ENCODE measurements at regions not wholly inside any gene's neighbourhood (a gene's known extent, or its start where the extent isn't known, plus 50 kb on each side); places are given as distances from the start of the nearest gene placed in this dataset.
"Not testable (repeated sequence)": the region's sequence is repeated elsewhere in the genome, so short reads cannot be mapped to it uniquely, and the experiment has no call there.

DNA sequence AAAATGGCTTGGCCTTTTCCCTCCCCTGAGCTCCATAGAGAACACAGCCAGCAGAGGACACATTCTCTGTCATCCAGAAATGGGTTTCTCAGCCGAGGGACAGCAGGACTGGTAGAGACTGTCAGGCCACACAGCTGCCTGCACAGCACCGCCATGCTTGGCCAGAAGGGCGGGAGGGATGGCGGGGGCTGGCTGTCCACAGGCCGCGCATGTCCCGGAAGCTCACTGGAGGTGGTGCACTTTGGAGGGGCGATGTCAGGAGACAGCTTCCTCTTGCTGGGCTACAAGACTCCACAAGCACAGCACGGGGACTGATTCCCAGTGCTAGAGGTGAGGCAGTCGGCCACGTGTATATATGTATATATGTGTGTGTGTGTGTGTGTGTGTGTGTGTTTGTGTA lies 125.3 kb downstream of the GOLGA6L4 start:
- not testable (repeated sequence) for DNase-seq (ENCODE audit: low read depth)

DNA sequence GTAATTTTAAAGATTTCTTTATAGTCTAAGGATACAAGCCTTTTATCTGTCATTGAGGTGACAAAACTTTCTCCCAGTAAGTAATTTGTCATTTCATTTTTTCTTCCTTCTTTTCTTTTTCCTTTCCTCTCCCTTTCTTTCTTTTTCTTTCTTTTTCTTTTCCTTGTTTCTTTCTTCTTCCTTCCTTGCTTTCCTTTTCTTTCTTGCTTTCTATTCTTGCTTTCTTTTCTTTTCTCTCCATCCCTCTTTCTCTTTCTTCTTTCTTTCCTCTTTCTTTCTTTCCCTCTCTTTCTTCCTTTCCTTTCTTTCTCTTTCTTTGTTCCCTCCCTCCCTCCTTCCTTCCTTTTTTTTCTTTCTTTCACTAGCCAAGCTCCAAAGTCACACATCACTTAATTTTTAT lies 148.8 kb downstream of the GOLGA6L4 start:
- not testable (repeated sequence) for DNase-seq (ENCODE audit: low read depth)

DNA sequence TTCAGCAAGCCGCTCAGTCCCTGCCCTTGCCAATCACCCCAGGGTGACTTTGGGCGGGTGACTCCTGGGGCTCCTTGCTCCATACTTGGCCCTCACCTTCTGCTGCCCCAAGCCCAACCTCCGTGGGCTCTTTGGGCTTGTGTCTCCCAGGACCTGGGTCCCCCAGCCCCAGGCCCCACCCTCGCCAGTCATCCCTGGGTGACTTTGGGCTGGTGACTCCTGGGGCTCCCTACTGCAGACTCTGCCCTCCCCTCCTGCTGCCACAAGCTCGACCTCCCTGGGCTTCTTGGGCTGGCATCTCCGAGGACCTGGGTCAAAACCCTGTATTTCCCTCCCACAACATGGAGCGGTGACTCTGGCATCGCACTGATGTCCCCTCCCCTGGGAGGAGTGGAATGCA lies 151.5 kb downstream of the GOLGA6L4 start:
- no peak for DNase-seq (ENCODE audit: low read depth)

DNA sequence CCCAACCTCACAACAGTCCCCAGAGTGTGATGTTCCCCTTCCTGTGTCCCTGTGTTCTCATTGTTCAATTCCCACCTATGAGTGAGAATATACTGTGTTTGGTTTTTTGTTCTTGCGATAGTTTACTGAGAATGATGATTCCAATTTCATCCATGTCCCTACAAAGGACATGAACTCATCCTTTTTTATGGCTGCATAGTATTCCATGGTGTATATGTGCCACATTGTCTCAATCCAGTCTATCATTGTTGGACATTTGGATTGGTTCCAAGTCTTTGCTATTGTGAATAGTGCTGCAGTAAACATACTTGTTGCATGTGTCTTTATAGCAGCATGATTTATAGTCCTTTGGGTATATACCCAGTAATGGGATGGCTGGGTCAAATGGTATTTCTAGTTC lies 152.6 kb downstream of the GOLGA6L4 start:
- not testable (repeated sequence) for DNase-seq (ENCODE audit: low read depth)

DNA sequence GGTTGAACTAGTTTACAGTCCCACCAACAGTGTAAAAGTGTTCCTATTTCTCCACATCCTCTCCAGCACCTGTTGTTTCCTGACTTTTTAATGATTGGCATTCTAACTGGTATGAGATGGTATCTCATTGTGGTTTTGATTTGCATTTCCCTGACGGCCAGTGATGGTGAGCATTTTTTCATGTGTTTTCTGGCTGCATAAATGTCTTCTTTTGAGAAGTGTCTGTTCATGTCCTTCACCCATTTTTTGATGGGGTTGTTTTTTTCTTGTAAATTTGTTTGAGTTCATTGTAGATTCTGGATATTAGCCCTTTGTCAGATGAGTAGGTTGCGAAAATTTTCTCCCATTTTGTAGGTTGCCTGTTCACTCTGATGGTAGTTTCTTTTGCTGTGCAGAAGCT lies 153.1 kb downstream of the GOLGA6L4 start:
- DNase-seq (ENCODE audit: low read depth): not testable (repeated sequence)

DNA sequence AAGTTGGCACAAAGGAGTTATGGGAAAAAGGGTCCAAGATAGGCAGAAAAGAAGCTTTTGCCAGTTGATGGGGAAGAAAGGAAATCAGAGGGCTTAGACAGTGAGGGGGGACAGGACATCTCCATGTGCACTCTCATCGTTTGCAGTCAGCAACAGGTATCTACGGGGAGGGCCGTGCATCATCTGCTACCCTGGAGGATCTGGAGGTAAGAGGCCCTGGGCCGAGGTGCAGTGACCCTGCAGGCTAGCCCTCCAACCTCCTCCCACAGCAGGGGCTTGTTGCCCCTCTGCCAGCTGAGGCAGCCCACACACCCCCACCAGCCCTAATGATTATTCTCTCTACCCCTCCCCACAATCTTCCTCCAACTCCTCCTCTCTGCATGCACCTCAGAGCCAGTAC lies 154.8 kb downstream of the GOLGA6L4 start:
- DNase-seq (ENCODE audit: low read depth): not testable (repeated sequence)

DNA sequence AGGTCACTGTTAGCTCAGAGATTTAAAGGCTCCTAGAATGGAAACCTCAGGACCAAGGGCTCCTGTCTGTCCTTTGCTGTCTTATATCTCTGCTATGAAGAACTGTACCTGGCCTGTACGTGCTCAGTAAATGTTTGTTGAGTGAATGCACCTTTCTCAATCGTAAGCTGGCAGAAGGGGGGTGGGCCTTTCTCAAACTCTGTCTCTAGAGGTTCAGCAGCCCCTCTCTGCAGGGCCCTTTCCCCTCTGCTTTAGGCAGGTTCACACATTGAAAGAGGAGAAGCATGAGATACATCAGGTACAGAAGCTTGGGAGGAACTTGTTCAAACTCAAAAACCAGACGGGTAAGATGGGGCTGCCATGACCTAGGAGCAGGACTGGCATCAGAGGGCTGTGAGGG lies 155.6 kb downstream of the GOLGA6L4 start:
- no peak for DNase-seq (ENCODE audit: low read depth)

DNA sequence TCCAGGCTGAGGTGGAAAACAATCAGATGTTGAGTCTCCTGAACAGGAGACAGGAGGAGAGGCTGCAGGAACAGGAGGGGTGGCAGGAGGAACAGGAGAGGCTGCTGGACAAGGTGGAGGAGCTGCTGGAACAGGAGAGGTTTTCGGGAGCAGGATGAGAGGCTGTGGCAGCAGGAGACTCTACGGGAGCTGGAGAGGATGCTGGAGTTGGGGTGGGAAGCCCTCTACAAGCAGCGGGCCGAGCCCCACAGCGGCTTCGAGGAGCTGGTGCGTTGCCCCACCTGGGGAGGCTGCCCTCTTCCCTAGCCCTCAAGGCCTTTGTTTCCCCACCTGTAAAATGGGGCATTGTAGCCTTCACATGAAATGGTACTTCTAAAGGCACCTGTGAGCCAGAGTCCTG lies 156.4 kb downstream of the GOLGA6L4 start:
- DNase-seq (ENCODE audit: low read depth): not testable (repeated sequence)

DNA sequence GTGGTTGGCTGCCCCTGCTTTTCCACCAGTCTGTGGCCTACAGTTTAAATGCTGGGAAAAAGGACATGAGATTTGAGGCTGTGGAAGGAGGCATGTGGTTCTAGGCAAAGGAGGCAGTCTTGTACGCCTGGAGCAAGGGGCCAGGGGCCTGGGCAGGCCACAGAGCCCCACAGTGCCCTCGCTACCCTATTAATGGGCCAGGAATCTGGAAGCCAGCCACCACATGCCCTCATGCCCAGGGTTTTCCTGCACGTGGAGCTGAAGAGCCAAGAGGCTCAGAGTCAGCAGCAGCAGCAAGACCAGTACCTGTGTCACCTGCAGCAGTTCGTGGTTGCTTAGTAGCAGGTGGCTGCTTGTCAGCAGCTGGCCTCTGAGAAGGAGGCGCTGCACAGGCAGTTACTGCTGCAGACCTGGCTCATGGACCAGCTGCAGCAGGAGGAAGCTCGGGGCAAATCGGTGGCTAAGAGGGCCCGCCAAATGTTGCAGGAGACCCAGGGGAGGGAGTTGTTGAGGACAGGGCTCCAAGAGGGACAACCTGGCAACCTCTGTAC lies 157.9 kb downstream of the GOLGA6L4 start:
- not testable (repeated sequence) for DNase-seq (ENCODE audit: low read depth)

DNA sequence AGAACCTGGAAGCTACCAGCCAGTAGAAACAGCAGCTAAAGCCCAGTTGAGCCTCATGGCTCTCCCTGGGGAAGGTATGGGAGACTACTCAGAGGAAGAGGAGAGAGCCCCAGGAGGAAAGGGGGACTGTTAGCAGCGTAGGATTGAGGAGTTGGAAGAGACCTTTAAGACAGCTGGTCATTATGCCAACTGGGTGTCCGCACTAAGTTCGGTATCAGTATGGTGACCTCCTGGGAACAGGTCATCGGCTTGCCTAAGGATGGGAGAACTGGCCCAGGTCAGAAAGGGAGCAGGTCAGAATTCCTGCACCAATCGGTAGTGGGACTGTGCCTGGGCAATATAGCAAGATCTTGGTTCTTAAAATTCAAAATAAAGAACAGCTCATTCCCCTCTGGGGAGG lies 158.4 kb downstream of the GOLGA6L4 start:
- not testable (repeated sequence) for DNase-seq (ENCODE audit: low read depth)

DNA sequence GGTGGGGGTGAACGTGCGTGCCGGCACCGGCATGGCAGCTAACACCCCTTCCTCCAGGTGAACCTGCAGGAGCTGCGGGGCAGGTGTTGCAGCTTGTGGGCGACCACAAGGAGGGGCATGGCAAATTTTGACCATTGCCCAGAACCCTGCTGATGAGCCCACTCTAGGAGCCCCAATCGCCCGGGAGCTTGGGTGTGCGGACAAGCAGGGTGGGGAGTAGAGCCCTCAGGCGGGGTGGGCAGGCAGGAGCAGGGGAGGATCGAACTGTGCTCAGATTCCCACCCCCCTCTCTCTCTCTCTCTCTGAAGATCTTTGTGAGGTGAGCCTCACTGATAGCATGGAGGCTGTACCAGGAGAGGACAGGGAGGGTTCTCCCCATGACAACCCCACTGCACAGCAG lies 159.8 kb downstream of the GOLGA6L4 start:
- not testable (repeated sequence) for DNase-seq (ENCODE audit: low read depth)

DNA sequence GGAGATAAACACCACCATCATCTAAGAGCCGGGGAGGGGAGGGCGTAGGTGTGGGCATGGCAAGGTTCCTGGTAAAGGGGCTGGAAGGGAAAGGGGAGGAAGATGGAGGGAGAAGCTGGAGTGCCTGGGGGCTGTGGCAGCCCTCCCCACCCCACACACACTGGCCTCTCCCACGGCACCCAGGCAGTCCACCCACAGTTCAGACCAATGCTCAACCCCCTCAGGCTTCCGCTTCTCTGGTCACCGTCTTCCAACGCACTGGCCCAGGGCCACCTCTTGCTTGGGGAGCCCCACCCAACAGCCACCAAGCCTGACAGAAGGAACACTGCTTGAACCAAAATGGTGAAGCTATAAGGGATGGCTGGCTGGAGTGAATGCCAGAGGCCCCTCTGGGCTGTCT lies 160.3 kb downstream of the GOLGA6L4 start:
- DNase-seq (ENCODE audit: low read depth): not testable (repeated sequence)

DNA sequence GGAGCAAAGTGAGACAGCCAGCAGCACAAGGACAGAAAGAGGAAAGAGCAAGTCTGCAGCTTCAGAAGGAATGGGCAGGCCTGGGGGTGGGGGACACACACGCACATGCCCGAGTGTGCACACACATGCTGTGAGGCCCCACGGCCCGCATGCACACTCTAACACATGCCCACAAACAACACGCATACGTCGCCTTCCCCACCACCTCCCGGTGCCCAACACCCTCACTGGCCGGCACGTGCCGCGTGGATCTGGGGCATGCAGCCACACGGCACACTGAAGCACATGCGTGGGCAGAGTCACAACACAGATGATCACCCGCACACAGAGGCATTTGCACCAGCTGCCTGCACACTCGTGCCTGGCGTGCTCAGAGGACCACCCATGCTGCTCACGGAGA lies 161.5 kb downstream of the GOLGA6L4 start:
- DNase-seq (ENCODE audit: low read depth): not testable (repeated sequence)

DNA sequence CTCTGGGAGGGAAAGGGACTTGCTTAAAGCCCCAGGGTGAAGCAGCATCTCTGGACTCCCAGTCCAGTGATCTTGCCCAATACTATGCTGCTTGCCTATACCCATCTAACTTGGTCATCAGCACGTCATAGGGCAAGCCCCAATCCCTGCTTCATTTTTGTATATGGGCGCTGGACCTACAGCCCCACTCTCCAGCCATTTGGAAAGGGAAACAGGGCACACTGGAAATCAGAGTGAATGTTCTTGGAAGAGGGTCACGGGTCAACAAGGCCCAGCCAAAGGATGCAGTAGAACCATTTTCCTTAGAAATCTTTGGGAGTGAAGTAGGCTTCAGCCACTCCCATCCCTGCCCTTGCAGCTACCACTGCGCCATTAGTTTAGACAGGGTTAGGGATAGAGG lies 162.5 kb downstream of the GOLGA6L4 start:
- DNase-seq (ENCODE audit: low read depth): not testable (repeated sequence)

DNA sequence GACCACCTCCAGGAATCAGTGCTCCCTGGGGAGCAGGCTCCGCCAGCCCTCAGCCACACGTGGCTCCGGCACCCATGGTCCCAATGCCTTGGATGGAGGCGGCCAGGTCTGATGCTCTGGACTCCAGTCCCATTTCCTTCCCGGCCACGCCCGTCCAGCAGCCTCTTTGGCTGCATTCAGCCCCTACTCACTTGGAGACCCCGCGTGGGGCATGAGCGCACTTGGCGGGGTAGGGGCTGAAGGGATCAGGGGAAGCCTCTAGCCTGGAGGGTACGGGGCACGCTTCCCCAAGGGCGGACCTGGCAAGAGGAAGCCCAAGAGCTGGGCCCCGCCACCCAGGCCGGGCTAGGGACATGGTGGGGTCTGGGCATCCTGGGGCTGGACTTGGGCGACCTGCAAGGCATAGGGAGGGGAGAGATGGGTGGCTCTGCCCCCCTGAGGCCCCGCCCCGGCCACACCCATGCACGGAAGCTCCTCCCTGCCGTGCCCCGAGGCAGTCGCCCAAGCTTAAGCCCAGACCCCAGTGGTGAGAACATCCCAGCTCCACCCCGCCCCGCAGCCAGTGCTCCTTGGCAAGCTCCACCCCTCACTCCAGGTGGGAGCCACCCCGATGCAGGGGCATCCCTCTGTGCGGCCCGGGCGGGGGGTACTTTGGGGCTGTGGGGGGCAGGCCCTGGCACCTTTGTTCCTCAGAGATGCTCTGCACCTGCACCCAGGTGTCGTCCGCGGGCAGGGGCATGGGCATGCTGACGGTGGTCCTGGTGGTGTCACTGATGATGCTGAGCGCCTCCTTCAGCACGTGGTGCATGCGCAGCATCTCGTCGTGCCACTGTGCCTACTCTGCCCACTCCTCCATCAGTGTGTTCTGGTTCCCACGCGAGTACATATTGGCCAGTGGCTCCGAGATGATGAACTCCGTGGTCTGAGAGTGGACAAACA lies 163.5 kb downstream of the GOLGA6L4 start:
- no peak for DNase-seq (ENCODE audit: low read depth)

DNA sequence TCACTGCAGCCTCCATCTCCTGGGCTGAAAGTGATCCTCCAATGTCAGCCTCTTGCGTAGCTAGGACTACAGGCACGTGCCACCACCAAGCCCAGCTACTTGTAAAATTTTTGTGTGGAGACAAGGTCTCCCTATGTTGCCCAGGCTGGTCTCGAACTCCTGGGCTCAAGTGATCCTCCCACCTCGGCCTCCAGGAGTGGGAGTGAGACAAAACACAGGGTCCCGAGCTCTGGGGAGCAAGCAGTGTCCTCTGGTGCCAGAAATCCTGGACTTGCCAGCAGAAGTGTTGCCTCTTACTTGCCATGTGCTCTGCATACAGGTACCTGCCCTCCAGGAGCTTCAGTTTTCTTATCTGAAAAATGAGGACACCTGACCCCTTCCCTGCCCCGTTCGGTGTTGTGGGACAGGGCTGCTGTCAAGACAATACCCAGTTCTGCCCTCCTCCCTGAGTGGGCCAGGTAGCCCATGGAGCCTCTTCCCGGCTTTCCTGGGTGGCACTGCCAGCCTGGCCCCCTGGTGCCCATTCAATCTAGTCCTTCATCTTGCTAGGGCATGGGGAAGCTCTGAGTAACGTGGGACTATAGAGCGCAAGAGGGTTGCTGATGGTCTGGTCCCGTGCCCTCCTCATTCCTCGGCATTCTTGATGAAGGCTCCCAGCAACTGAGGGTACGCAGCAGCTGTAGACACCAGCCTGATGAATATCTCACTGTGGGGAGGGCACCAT lies 164.6 kb downstream of the GOLGA6L4 start:
- no peak for DNase-seq (ENCODE audit: low read depth)

DNA sequence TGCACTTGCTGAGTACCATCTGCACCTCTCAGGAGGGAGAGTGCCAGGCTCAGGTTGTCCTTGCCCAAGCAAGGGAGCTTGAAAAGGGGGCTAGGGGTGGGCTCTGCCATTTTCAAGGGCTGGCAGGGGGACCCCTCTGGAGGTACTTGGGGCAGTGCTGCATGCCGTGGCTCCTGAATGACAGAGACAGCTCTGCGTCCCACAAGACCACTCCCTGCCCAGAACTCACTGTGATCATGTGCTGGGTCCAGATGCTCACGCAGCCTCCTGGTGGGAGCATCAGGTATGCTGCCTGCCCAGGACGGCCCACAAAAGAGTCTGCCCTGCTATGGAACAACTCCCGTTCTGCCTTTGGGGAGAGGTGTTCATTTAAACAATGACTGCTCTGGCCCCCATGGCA lies 165.2 kb downstream of the GOLGA6L4 start:
- DNase-seq (ENCODE audit: low read depth): no peak

DNA sequence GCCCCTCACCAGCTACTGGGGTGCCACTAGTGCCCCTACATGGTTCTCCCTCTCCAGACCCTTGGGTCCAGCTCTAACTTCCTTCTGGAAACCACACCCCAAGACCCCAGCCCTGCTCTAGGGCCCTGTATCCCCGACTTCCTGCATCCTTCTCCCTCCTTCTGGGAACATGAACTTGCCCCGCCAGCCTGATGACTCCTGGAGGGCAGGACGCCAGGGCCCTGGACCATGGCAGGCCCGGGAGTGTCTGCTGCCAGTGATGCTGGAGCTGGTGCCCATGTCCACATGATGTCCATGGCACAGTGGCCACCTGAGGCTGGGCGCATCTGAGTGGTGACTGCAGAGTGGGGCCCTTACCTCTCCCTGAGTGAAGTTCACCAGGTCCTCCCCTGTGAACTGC lies 165.9 kb downstream of the GOLGA6L4 start:
- DNase-seq (ENCODE audit: low read depth): not testable (repeated sequence)

DNA sequence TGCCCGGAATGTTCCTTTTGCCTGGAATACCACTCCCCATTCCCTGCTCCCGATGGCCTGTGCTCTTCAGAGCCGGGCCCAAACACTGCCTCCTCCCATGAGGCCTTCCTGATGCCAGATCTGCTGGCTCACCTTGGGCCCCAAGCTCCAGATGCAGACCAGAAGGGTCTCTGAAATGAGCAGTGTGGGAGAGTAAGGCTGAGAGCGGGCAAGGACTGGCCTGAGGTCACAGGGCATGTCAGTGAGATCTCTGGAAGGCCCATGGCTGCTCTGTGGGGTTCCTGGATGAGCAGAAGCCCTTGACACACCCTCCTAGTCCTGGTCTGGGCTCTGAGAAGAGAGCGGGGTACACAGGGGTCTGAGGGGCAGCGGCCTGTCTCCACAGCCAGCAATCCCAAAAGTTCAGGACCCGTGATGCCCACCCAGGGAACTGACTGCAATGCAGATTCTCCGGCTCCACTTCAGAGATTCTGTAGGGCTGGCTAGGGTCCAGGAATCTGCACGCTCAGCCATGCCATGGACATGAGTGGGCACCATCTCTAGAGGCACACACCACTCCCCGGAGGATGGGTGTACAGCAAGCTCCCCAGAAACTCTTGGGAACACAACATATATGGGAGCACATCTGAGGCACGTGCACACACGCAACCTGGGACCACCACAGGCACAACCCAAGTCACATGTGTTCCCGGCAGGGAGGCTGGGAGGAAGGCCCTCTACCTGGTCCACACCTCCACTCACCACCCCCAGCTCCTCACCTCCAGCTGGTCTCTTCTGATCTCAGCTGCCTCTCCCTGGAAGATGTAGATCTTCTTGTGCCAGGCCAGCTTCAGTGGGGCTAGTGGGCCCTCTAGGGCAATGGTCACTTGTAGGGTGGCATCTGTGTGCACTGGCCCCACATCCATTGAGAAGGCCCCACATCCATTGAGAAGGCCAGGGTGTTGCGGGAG lies 166.6 kb downstream of the GOLGA6L4 start:
- DNase-seq (ENCODE audit: low read depth): not testable (repeated sequence)

DNA sequence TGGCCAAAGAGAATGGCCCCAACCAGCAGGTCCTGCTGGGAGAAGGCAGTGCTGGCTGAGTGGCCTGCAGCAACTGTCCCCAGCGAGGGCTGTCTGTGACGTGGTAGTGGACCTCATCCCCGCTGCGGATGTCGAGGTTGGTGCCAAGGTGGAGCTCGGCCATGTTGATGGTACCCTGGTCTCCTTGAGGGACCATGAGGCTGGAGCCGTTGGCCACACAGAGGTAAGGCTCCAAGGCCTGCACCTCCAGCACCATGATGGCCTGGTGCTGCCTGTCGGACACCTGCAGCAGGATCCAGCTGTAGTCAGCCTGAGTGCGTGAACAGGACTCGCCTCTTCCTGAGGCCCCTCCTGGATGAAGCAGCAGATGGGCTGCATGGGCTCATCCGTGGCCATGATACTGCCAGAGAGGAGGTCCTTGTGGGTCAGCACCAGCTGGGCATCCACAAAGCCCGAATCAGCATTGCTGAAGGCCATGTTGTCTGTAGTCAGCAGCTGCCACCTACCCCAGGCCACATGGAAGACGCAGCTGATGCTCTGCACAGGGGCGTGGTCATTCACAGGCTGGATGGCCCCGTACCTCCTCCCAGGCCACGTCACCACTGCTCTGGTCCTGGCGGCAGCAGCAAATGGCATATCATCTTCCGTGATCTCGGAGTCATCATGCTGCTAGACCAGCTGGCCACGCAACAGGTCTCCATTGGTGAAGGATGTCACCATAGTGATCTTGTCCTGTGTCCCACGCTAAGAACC lies 167.5 kb downstream of the GOLGA6L4 start:
- DNase-seq (ENCODE audit: low read depth): no peak

DNA sequence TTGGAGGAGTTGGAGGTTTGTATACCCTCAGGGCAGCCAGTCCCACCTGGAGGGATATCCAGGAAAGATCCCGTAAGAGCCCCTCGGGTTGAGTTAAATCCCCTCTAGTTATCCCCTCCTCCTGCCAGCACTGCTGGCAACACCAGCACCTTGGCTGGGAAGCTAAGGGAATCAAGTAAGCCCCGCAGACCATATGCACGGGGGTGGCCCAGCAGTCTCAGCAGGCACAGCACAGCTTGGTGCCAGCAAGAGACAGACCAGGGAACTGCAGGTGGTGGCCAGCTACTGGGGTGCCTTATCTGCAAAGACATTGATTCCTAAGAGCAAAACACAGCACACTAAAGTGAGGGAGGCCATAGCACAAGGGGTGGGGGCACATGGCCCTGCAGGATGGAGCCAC lies 173.8 kb downstream of the GOLGA6L4 start:
- not testable (repeated sequence) for DNase-seq (ENCODE audit: low read depth)
